H1 (cell line): ENCODE measurements at regions not wholly inside any gene's neighbourhood (a gene's known extent, or its start where the extent isn't known, plus 50 kb on each side); places are given as distances from the start of the nearest gene placed in this dataset.

Experiments used
- CTCF ChIA-PET: fragments of 300-600 bp; sonication (Branson Sonifier 250); formaldehyde crosslinking; loops from one replicate; lab custom pipeline; 2021; ENCODE audit not compliant: partially characterized antibody; lab: Charles Lee
- POLR2A ChIA-PET: fragments of 300-600 bp; sonication (Branson Sonifier 250); formaldehyde crosslinking; loops from one replicate; lab custom pipeline; 2021; ENCODE audit warnings: inconsistent platforms; ENCODE audit not compliant: partially characterized antibody; lab: Charles Lee
- DNase-seq, 2 experiments: peaks; one replicate each; pipeline versions ENCODE4 v3.0.0 to v3.0.0-alpha.2; 2010 to 2022; ENCODE audit warnings: low spot score in 2 of 2, low read depth in 1 of 2, mixed read lengths in 1 of 2
- FAIRE-seq: peaks from 2 replicates; lab custom pipeline; 2011; peaks lifted over from hg19 to GRCh38; lab: Jason Lieb, UNC
- H2AFZ ChIP-seq: 2 replicates; pipeline ENCODE4 v1.8.1; 2012; ENCODE audit warnings: low read length, inconsistent platforms
- H2AK5ac ChIP-seq: 2 replicates; pipeline ENCODE4 v1.6.1; 2013; ENCODE audit warnings: low read depth, low read length
- H2BK120ac ChIP-seq: replicated peaks from 2 replicates; pipeline ENCODE3; 2013; ENCODE audit warnings: low read depth, low read length, inconsistent platforms
- H2BK12ac ChIP-seq: 2 replicates; pipeline ENCODE4 v1.6.1; 2013; ENCODE audit warnings: low read depth, low read length
- H2BK15ac ChIP-seq: 2 replicates; pipeline ENCODE4 v1.6.1; 2013; ENCODE audit warnings: low read length
- H2BK20ac ChIP-seq: 2 replicates; pipeline ENCODE4 v1.6.1; 2013; ENCODE audit warnings: low read length
- H2BK5ac ChIP-seq: 2 replicates; pipeline ENCODE4 v1.6.1; 2013; ENCODE audit warnings: low read depth, low read length
- H3K14ac ChIP-seq: 2 replicates; pipeline ENCODE4 v1.6.1; 2013; ENCODE audit warnings: inconsistent platforms; ENCODE audit not compliant: insufficient read length
- H3K18ac ChIP-seq: 2 replicates; pipeline ENCODE4 v1.6.1; 2013; ENCODE audit warnings: low read length; ENCODE audit errors: extremely low read depth
- H3K23ac ChIP-seq: 2 replicates; pipeline ENCODE4 v1.6.1; 2013; ENCODE audit warnings: inconsistent platforms; ENCODE audit not compliant: insufficient read length
- H3K23me2 ChIP-seq: 2 replicates; pipeline ENCODE4 v1.6.1; 2013; ENCODE audit warnings: low read depth, low read length
- H3K27ac ChIP-seq: 2 replicates; pipeline ENCODE4 v1.6.1; 2011; ENCODE audit warnings: low read depth, low read length, inconsistent platforms
- H3K27me3 ChIP-seq, 4 experiments: replicated peaks in 1 of 4; 1 replicate in 1 of 4; 2 replicates in 3 of 4; pipeline versions ENCODE4 v1.6.1 to v1.8.1; 2011 to 2013; ENCODE audit warnings: low read length in 3 of 4, mild to moderate bottlenecking in 3 of 4, inconsistent platforms in 2 of 4, mixed read lengths in 2 of 4, moderate library complexity in 1 of 4; ENCODE audit not compliant: control insufficient read depth in 3 of 4, insufficient read depth in 3 of 4; ENCODE audit errors: extremely low read depth in 1 of 4
- H3K36me3 ChIP-seq, 4 experiments: 2 replicates each; pipeline versions ENCODE4 v1.6.1 to v1.8.1; 2011 to 2013; ENCODE audit warnings: mild to moderate bottlenecking in 4 of 4, low read length in 3 of 4, moderate library complexity in 2 of 4, control low read depth in 1 of 4, inconsistent platforms in 1 of 4; ENCODE audit not compliant: insufficient read depth in 4 of 4, control insufficient read depth in 2 of 4
- H3K4ac ChIP-seq: replicated peaks from 2 replicates; pipeline ENCODE3; 2013; ENCODE audit warnings: low read length, low read depth, mixed read lengths, inconsistent platforms; ENCODE audit not compliant: insufficient read length
- H3K4me1 ChIP-seq, 4 experiments: replicated peaks in 1 of 4; 1 replicate in 1 of 4; 2 replicates in 3 of 4; pipeline versions ENCODE4 v1.6.1 to v1.8.1; 2011 to 2013; ENCODE audit warnings: low read length in 3 of 4, inconsistent platforms in 2 of 4, mixed read lengths in 1 of 4; ENCODE audit not compliant: insufficient read depth in 4 of 4, control insufficient read depth in 3 of 4
- H3K4me2 ChIP-seq, 2 experiments: 2 replicates each; pipeline versions ENCODE4 v1.6.1 to v1.8.1; 2011 to 2013; ENCODE audit warnings: low read depth in 2 of 2, low read length in 2 of 2, control low read depth in 1 of 2, inconsistent platforms in 1 of 2, mild to moderate bottlenecking in 1 of 2; ENCODE audit not compliant: insufficient read depth in 1 of 2
- H3K4me3 ChIP-seq, 4 experiments: fragments of 200-600, 300-600 bp in 1 of 4; sonication (generic), shearing (Covaris generic), sonication (Bioruptor Twin) in 1 of 4; 2 replicates each; pipeline versions ENCODE4 v1.5.1 to v1.8.1; 2011 to 2016; ENCODE audit warnings: low read length in 4 of 4, low read depth in 3 of 4, control low read depth in 2 of 4, inconsistent platforms in 2 of 4, mild to moderate bottlenecking in 2 of 4, mixed read lengths in 1 of 4, moderate library complexity in 1 of 4; ENCODE audit not compliant: insufficient read depth in 2 of 4; ENCODE audit errors: extremely low read depth in 1 of 4
- H3K56ac ChIP-seq: replicated peaks from 2 replicates; pipeline ENCODE3; 2013; ENCODE audit warnings: low read depth, mild to moderate bottlenecking, mixed read lengths, low read length, inconsistent platforms; ENCODE audit not compliant: insufficient read length
- H3K79me1 ChIP-seq: 2 replicates; pipeline ENCODE4 v1.6.1; 2013; ENCODE audit warnings: low read depth, low read length, control low read depth
- H3K79me2 ChIP-seq, 2 experiments: 2 replicates each; pipeline versions ENCODE4 v1.6.1 to v1.8.1; 2012 to 2013; ENCODE audit warnings: low read length in 2 of 2, mild to moderate bottlenecking in 2 of 2, inconsistent platforms in 1 of 2; ENCODE audit not compliant: insufficient read depth in 2 of 2, control insufficient read depth in 1 of 2
- H3K9ac ChIP-seq, 4 experiments: replicated peaks in 1 of 4; 1 replicate in 1 of 4; 2 replicates in 3 of 4; pipeline versions ENCODE4 v1.6.1 to v1.8.1; 2011 to 2013; ENCODE audit warnings: low read depth in 3 of 4, low read length in 3 of 4, control low read depth in 2 of 4, mild to moderate bottlenecking in 2 of 4, moderate library complexity in 2 of 4, inconsistent platforms in 1 of 4; ENCODE audit errors: extremely low read depth in 1 of 4
- H3K9me3 ChIP-seq, 2 experiments: 2 replicates each; pipeline versions ENCODE4 v1.6.1 to v1.8.1; 2012 to 2013; ENCODE audit warnings: mild to moderate bottlenecking in 2 of 2, moderate library complexity in 2 of 2, control low read depth in 1 of 2, inconsistent platforms in 1 of 2, low read depth in 1 of 2, low read length in 1 of 2, mixed read lengths in 1 of 2; ENCODE audit not compliant: insufficient read depth in 2 of 2
- H4K20me1 ChIP-seq, 2 experiments: replicated peaks in 1 of 2; 2 replicates each; pipeline versions ENCODE3 to v1.8.1; 2011 to 2013; ENCODE audit warnings: inconsistent platforms in 2 of 2, low read length in 2 of 2, mild to moderate bottlenecking in 1 of 2; ENCODE audit not compliant: insufficient read depth in 2 of 2, control insufficient read depth in 1 of 2
- H4K5ac ChIP-seq: 2 replicates; pipeline ENCODE4 v1.6.1; 2013; ENCODE audit warnings: low read length, low read depth, mixed read lengths, inconsistent platforms; ENCODE audit not compliant: insufficient read length
- H4K8ac ChIP-seq: 2 replicates; pipeline ENCODE4 v1.8.0; 2013; ENCODE audit warnings: mild to moderate bottlenecking, moderate library complexity, low read length, inconsistent platforms; ENCODE audit not compliant: insufficient read depth; ENCODE audit errors: extremely low read depth
- H4K91ac ChIP-seq: replicated peaks from 2 replicates; pipeline ENCODE3; 2013; ENCODE audit warnings: low read length, mixed read lengths, inconsistent platforms; ENCODE audit not compliant: insufficient read length
- CEBPB ChIP-seq: IDR thresholded peaks from 2 replicates; pipeline ENCODE4 v1.6.1; 2012; ENCODE audit warnings: low read depth, low read length
- NRF1 ChIP-seq: IDR thresholded peaks from 2 replicates; pipeline ENCODE4 v1.6.1; 2011; ENCODE audit warnings: mild to moderate bottlenecking, low read depth, low read length, improper control_type of control experiment
- POLR2A ChIP-seq, 2 experiments: IDR thresholded peaks; 1 replicate in 1 of 2; 2 replicates in 1 of 2; pipeline ENCODE4 v1.6.1; 2011; ENCODE audit warnings: low read depth in 2 of 2, low read length in 2 of 2, mild to moderate bottlenecking in 2 of 2; ENCODE audit errors: control extremely low read depth in 1 of 2
- SIX5 ChIP-seq: IDR thresholded peaks from 2 replicates; pipeline ENCODE4 v1.6.1; 2011; ENCODE audit warnings: mild to moderate bottlenecking, low read depth, low read length
- WGBS, 2 experiments: shearing (Covaris generic) in 1 of 2; methylation state at CpG; one replicate each; pipeline versions ENCODE4 v1.1.6 to v1.1.7; 2013 to 2015; ENCODE audit warnings: low lambda C conversion rate in 2 of 2, mixed read lengths in 2 of 2, inconsistent platforms in 1 of 2, low coverage in 1 of 2, missing lambda C conversion rate in 1 of 2; ENCODE audit not compliant: insufficient replicate concordance in 2 of 2, insufficient coverage in 1 of 2, insufficient read length in 1 of 2; ENCODE audit errors: extremely low coverage in 1 of 2, missing lambda C conversion rate in 1 of 2; 5-methylcytosine and 5-hydroxymethylcytosine counted together
- TF ChIP-seq, protein P1 (sequence below): IDR thresholded peaks from 2 replicates; pipeline ENCODE4 v1.6.1; 2012; ENCODE audit warnings: inconsistent platforms

DNA sequence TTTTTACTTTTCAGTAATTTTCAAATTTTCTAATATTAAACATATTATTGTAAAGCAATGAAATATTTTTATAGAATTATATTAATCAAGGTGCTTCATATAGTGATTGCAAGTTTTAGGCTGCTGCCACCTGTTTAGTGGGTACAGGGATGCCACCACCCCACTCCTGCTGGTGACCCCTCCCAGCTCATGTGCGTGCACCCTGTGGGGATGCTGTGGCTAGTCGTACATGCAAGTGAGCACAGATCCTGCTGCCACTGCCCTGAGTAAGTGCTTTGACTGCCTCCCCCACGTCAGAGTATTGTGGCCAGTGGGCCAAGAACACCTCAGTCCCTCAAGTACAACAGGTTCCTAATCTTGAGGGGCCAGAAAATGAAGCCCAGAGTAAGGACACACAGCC, 320.1 kb upstream of the DDI1 start:
- Histone ChIP-seq H3K79me2 (no peaks in the 10 kb centered on the region), H2BK5ac (no peak overlapping the region; the same call in 1 of the 2 replicates), H4K5ac (no peak overlapping the region), H3K4ac (no peak overlapping the region), H3K27me3 (no peaks in the 10 kb centered on the region), H3K56ac (no peak overlapping the region), H3K14ac (no peak overlapping the region), H3K9ac (no peak overlapping the region), H2AFZ (no peak overlapping the region; the same call in 1 of the 2 replicates), H2BK12ac (no peak overlapping the region), H2BK120ac (no peak overlapping the region), H3K4me1 (no peaks in the 10 kb centered on the region), H4K91ac (no peak overlapping the region), H3K79me1 (no peaks in the 10 kb centered on the region), H2BK20ac (no peak overlapping the region), H3K27ac (no peak overlapping the region), H2AK5ac (no peak overlapping the region), H4K8ac (no peak overlapping the region; the same call in 1 of the 2 replicates), H3K36me3 (no peaks in the 10 kb centered on the region), H4K20me1 (no peaks in the 10 kb centered on the region), H3K23ac (no peak overlapping the region), H3K4me2 (no peak overlapping the region), H3K23me2 (no peaks in the 10 kb centered on the region), H2BK15ac (no peak overlapping the region), H3K9me3 (no peaks in the 10 kb centered on the region), H3K18ac (no peak overlapping the region), H3K4me3 (no peak overlapping the region)
- CTCF ChIA-PET, result no interaction called here
- TF ChIP-seq, protein P1, sequence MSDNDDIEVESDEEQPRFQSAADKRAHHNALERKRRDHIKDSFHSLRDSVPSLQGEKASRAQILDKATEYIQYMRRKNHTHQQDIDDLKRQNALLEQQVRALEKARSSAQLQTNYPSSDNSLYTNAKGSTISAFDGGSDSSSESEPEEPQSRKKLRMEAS, result no peak
- TF ChIP-seq NRF1, result no peak
- TF ChIP-seq SIX5, result no peak
- TF ChIP-seq POLR2A (IDR thresholded peaks at IDR 0.05; ENCODE audit: control extremely low read depth in 1 of 2, low read depth in 2 of 2, low read length in 2 of 2), result no peak
- TF ChIP-seq CEBPB, result no peak
- 84% methylated on average over 3 of the region's 3 CpGs; no CpG with 5 or more reads in 1 of the 2 experiments for WGBS, 2 experiments
- FAIRE-seq (no peak), DNase-seq (no peak)
- POLR2A ChIA-PET, result no interaction called here
